Fibroblast of lung (primary cell): ENCODE measurements at regions not wholly inside any gene's neighbourhood (a gene's known extent, or its start where the extent isn't known, plus 50 kb on each side); places are given as distances from the start of the nearest gene placed in this dataset.

Source experiments
- DNase-seq, 2 donors: peaks; one replicate each; pipeline versions ENCODE4 v3.0.0 to v3.0.0-alpha.2; 2010; ENCODE audit warnings: low read depth in 2 of 2
- H2AFZ ChIP-seq: 2 replicates; pipeline ENCODE4 v1.5.1; 2012; ENCODE audit warnings: low read length, control low read depth, inconsistent platforms
- H3K27ac ChIP-seq: 2 replicates; pipeline ENCODE4 v1.5.1; 2011; ENCODE audit warnings: low read length, control low read depth; ENCODE audit not compliant: insufficient read depth
- H3K27me3 ChIP-seq: 2 replicates; pipeline ENCODE4 v1.5.1; 2011; ENCODE audit warnings: mild to moderate bottlenecking, low read length; ENCODE audit not compliant: control insufficient read depth, insufficient read depth
- H3K36me3 ChIP-seq: 2 replicates; pipeline ENCODE4 v1.5.1; 2011; ENCODE audit warnings: low read length; ENCODE audit not compliant: control insufficient read depth, insufficient read depth
- H3K4me1 ChIP-seq: 2 replicates; pipeline ENCODE4 v1.5.1; 2011; ENCODE audit warnings: low read length; ENCODE audit not compliant: control insufficient read depth, insufficient read depth; ENCODE audit errors: extremely low read depth
- H3K4me2 ChIP-seq: 2 replicates; pipeline ENCODE4 v1.5.1; 2011; ENCODE audit warnings: low read length, control low read depth; ENCODE audit not compliant: insufficient read depth; ENCODE audit errors: extremely low read depth
- H3K4me3 ChIP-seq, 4 experiments: fragments of 200-600 bp in 1 of 4; sonication (generic) in 1 of 4; replicated peaks in 1 of 4; 2 replicates each; pipeline ENCODE4 v1.5.1; 2011 to 2016; ENCODE audit warnings: low read length in 4 of 4, low read depth in 3 of 4, mild to moderate bottlenecking in 3 of 4, control low read depth in 2 of 4, inconsistent platforms in 1 of 4, mixed read lengths in 1 of 4; ENCODE audit not compliant: insufficient read depth in 1 of 4; ENCODE audit errors: control extremely low read depth in 1 of 4
- H3K79me2 ChIP-seq: 2 replicates; pipeline ENCODE4 v1.5.1; 2012; ENCODE audit warnings: mild to moderate bottlenecking, low read length, inconsistent platforms; ENCODE audit not compliant: control insufficient read depth, insufficient read depth
- H3K9ac ChIP-seq: 2 replicates; pipeline ENCODE4 v1.5.1; 2011; ENCODE audit warnings: mild to moderate bottlenecking, low read length, control low read depth; ENCODE audit not compliant: insufficient read depth
- H3K9me3 ChIP-seq: 2 replicates; pipeline ENCODE4 v1.5.1; 2012; ENCODE audit warnings: low read depth, low read length; ENCODE audit not compliant: control insufficient read depth, insufficient read depth
- H4K20me1 ChIP-seq: 2 replicates; pipeline ENCODE4 v1.5.1; 2011; ENCODE audit warnings: low read length; ENCODE audit not compliant: control insufficient read depth, insufficient read depth; ENCODE audit errors: extremely low read depth
- CTCF ChIP-seq, 2 donors: IDR thresholded peaks in 1 of 2; conservative IDR thresholded peaks in 1 of 2; 1 replicate in 1 of 2; 2 replicates in 1 of 2; pipeline ENCODE4 v1.5.1; 2011 to 2012; ENCODE audit warnings: low read length in 2 of 2, control low read depth in 1 of 2, inconsistent platforms in 1 of 2, low read depth in 1 of 2, mild to moderate bottlenecking in 1 of 2
- EZH2 ChIP-seq: IDR thresholded peaks from 2 replicates; pipeline ENCODE4 v1.5.1; 2012; ENCODE audit warnings: low read length, control low read depth, mild to moderate bottlenecking; ENCODE audit errors: missing control alignments

- DNase-seq: no peak
- H3K27me3 ChIP-seq: no peaks in the 10 kb centered on the region
- no peak for TF ChIP-seq CTCF (conservative IDR thresholded peaks at IDR 0.05 in 1 of 2, IDR thresholded peaks at IDR 0.05 in 1 of 2; ENCODE audit: low read depth in 1 of 2, low read length in 2 of 2)
- H3K36me3 ChIP-seq: no peaks in the 10 kb centered on the region
- H3K9ac ChIP-seq: no peak overlapping the region
- no peaks in the 10 kb centered on the region for H3K79me2 ChIP-seq
- H2AFZ ChIP-seq: no peak overlapping the region
- no peak overlapping the region for H3K4me3 ChIP-seq
- no peak overlapping the region for H3K27ac ChIP-seq
- no peak overlapping the region for H3K4me2 ChIP-seq
- no peaks in the 10 kb centered on the region for H4K20me1 ChIP-seq
- no peaks in the 10 kb centered on the region for H3K9me3 ChIP-seq
- H3K4me1 ChIP-seq: no peaks in the 10 kb centered on the region
Measured at GRCh38 chr7:121599887-121600286, 203.8 kb upstream of the FAM3C start.

- no peaks in the 10 kb centered on the region for H3K4me1 ChIP-seq
- H3K9me3 ChIP-seq: no peaks in the 10 kb centered on the region
- TF ChIP-seq CTCF (conservative IDR thresholded peaks at IDR 0.05 in 1 of 2, IDR thresholded peaks at IDR 0.05 in 1 of 2; ENCODE audit: low read depth in 1 of 2, low read length in 2 of 2) (no peak), EZH2 (no peak)
- no peak overlapping the region for H3K4me3 ChIP-seq
- H2AFZ ChIP-seq: no peak overlapping the region
- H3K27ac ChIP-seq: no peak overlapping the region
- no peak overlapping the region for H3K4me2 ChIP-seq
- H3K27me3 ChIP-seq: no peaks in the 10 kb centered on the region
- H3K9ac ChIP-seq: no peak overlapping the region
- H3K79me2 ChIP-seq: no peaks in the 10 kb centered on the region
- H3K36me3 ChIP-seq: no peaks in the 10 kb centered on the region
- no peak for DNase-seq
- no peaks in the 10 kb centered on the region for H4K20me1 ChIP-seq
Measured at GRCh38 chr7:121595758-121596696, 199.9 kb upstream of the FAM3C start.

- Histone ChIP-seq H3K9me3 (no peaks in the 10 kb centered on the region), H3K4me3 (no peak overlapping the region), H4K20me1 (no peaks in the 10 kb centered on the region), H3K4me1 (no peaks in the 10 kb centered on the region), H3K36me3 (no peaks in the 10 kb centered on the region), H2AFZ (no peak overlapping the region), H3K27me3 (no peaks in the 10 kb centered on the region), H3K79me2 (no peaks in the 10 kb centered on the region), H3K27ac (no peak overlapping the region), H3K9ac (no peak overlapping the region), H3K4me2 (no peak overlapping the region)
- DNase-seq: no peak
- TF ChIP-seq EZH2 (no peak), CTCF (conservative IDR thresholded peaks at IDR 0.05 in 1 of 2, IDR thresholded peaks at IDR 0.05 in 1 of 2; ENCODE audit: low read depth in 1 of 2, low read length in 2 of 2) (no peak)
Measured at GRCh38 chr7:121591926-121592325, 195.8 kb upstream of the FAM3C start.
